Lower leg skin (tissue), 4 donors: ENCODE measurements at regions not wholly inside any gene's neighbourhood (a gene's known extent, or its start where the extent isn't known, plus 50 kb on each side); places are given as distances from the start of the nearest gene placed in this dataset.
A peak's percentile ranks its signal among the peaks of the same experiment; 100 is the strongest.

ENCODE experiments used
- DNase-seq, 2 donors: peaks; one replicate each; pipeline ENCODE4 v3.0.0-alpha.2; 2019; ENCODE audit warnings: low spot score in 2 of 2
- H3K4me3 ChIP-seq: fragments of 200-600 bp; sonication (generic); 2 replicates; pipeline ENCODE4 v1.5.1; 2017; ENCODE audit warnings: mild to moderate bottlenecking, low read depth; ENCODE audit not compliant: poor library complexity, severe bottlenecking
- CTCF ChIP-seq, 3 donors: fragments of 450-650 bp; IDR thresholded peaks; one replicate each; pipeline ENCODE4 v1.5.1; 2016; ENCODE audit warnings: antibody characterized with exemption in 3 of 3, mild to moderate bottlenecking in 3 of 3, moderate library complexity in 2 of 3
- POLR2A ChIP-seq, 2 donors: fragments of 450-650 bp; IDR thresholded peaks; one replicate each; pipeline ENCODE4 v1.6.1; 2016 to 2017; ENCODE audit warnings: antibody characterized with exemption in 2 of 2, mild to moderate bottlenecking in 1 of 2, moderate library complexity in 1 of 2
- WGBS, 2 donors: methylation state at CpG; one replicate each; pipeline ENCODE4 v1.1.5; 2018; 5-methylcytosine and 5-hydroxymethylcytosine counted together
- intact Hi-C: fragments of 100-400 bp; cut with DNase I; formaldehyde crosslinking; loops from one replicate; pipeline ENCODE4 v1.15.0; 2023; ENCODE audit warnings: low total_unique reads

GRCh38 chr10:78255214-78255613, 221.6 kb downstream of the RPS24 start:
- no peak for DNase-seq
- no peak overlapping the region for H3K4me3 ChIP-seq
- intact Hi-C loops: no loop called here
- TF ChIP-seq POLR2A (IDR thresholded peaks at IDR 0.05) (no peak), CTCF (IDR thresholded peaks at IDR 0.05) (no peak)
- 88 to 92% methylated on average over 3 of the region's 3 CpGs for WGBS, 2 donors

- intact Hi-C loops: no loop called here
- TF ChIP-seq POLR2A (IDR thresholded peaks at IDR 0.05): no peak
- no peak for TF ChIP-seq CTCF (IDR thresholded peaks at IDR 0.05)
- 61 to 64% methylated on average over 9 of the region's 9 CpGs for WGBS, 2 donors
- peak in 1 of 2 donors; percentile 67 for DNase-seq
- no peak overlapping the region for H3K4me3 ChIP-seq
These were observed 222.4 kb downstream of the RPS24 start for GRCh38 chr10:78255796-78256638.

DNA sequence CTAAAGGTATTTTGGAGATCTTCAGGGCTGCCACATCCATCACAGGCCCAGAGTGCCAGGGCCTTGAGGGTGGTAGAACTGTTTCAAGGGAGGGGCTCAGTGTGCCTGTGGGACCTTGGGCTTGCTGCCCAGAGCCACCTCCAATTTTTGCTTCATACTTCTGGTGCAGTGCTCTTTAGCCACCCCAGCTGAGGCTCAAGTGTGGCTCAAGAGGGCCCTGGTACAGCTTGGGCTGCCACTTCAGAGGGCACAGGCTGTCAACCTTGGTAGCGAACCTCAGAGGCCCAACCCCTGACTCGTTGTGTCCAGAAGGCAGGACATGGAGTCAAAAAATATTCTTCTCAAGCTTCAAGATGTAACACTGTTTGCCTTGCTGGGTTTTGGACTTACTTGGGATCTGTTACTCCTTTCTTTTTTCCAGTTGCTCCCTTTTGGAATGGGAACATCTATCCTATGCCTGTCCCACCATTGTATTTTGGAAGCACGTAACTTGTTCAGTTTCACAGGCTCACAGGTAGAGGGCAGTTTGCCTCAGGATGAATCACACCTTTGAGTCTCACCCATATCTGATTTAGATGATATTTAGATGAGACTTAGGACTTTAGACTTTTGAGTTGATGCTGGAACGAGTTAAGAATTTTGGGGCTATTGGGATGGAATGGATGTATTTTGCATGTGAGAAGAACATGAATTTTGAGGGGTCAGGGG, 224.8 kb downstream of the RPS24 start:
- intact Hi-C loops: no loop called here
- TF ChIP-seq POLR2A (IDR thresholded peaks at IDR 0.05) (no peak), CTCF (IDR thresholded peaks at IDR 0.05) (no peak)
- 92 to 96% methylated on average over 4 of the region's 4 CpGs for WGBS, 2 donors
- no peak overlapping the region for H3K4me3 ChIP-seq
- DNase-seq: no peak

GRCh38 chr10:78259391-78259790, 225.7 kb downstream of the RPS24 start:
- no peak for DNase-seq
- TF ChIP-seq CTCF (IDR thresholded peaks at IDR 0.05): no peak
- TF ChIP-seq POLR2A (IDR thresholded peaks at IDR 0.05): no peak
- intact Hi-C loops: no loop called here
- WGBS, 2 donors: 92% methylated on average over 3 of the region's 3 CpGs
- no peak overlapping the region for H3K4me3 ChIP-seq

GRCh38 chr10:78260141-78260540, 226.5 kb downstream of the RPS24 start:
- no peak for DNase-seq
- no peak overlapping the region for H3K4me3 ChIP-seq
- TF ChIP-seq POLR2A (IDR thresholded peaks at IDR 0.05): no peak
- no peak for TF ChIP-seq CTCF (IDR thresholded peaks at IDR 0.05)
- 85 to 90% methylated on average over 10 of the region's 10 CpGs for WGBS, 2 donors
- intact Hi-C loops: no loop called here
